ENCODE measurements at regions not wholly inside any gene's neighbourhood (a gene's known extent, or its start where the extent isn't known, plus 50 kb on each side); places are given as distances from the start of the nearest gene placed in this dataset.

- TF ChIP-seq EZH2phosphoT487 (IDR thresholded peaks at IDR 0.05; ENCODE audit: borderline replicate concordance, low read depth) (no peak), YY1 (IDR thresholded peaks at IDR 0.05; ENCODE audit: low read depth) (no peak)
Measured at GRCh38 chr2:236682651-236683422, 113.2 kb downstream of the ACKR3 start.
